ENCODE measurements at regions not wholly inside any gene's neighbourhood (a gene's known extent, or its start where the extent isn't known, plus 50 kb on each side); places are given as distances from the start of the nearest gene placed in this dataset.

- H3K79me2 ChIP-seq (ENCODE audit: insufficient read depth, low read depth, low read length) = no peaks in the 10 kb centered on the region
- intact Hi-C loops (cut with micrococcal nuclease; ENCODE audit: unreplicated experiment) = no loop called here
- no peaks in the 10 kb centered on the region for H4K20me1 ChIP-seq (ENCODE audit: insufficient read depth, low read length)
- H3K4me3 ChIP-seq (ENCODE audit: low read depth, low read length, poor library complexity, severe bottlenecking) = no peak overlapping the region
- H3K4me2 ChIP-seq (ENCODE audit: low read length) = no peak overlapping the region
- H3K27ac ChIP-seq (ENCODE audit: low read depth, low read length, poor library complexity, severe bottlenecking) = no peak overlapping the region
- no peaks in the 10 kb centered on the region for H3K9me2 ChIP-seq (ENCODE audit: insufficient read depth, low read length)
- no TSS peak for BruUV-seq (replicated peaks)
- no peaks in the 10 kb centered on the region for H3K9me3 ChIP-seq (ENCODE audit: low read length)
- CTCF ChIA-PET (ENCODE audit: unreplicated experiment) = no interaction called here
- TF ChIP-seq EZH2phosphoT487 (IDR thresholded peaks at IDR 0.05; ENCODE audit: borderline replicate concordance, low read depth, low read length) = no peak
- TF ChIP-seq CTCF (conservative IDR thresholded peaks at IDR 0.05; ENCODE audit: low read length) = no peak
- H3K4me1 ChIP-seq (ENCODE audit: insufficient read depth, low read length, poor library complexity, severe bottlenecking) = no peaks in the 10 kb centered on the region
- H2AFZ ChIP-seq (ENCODE audit: low read length) = no peak overlapping the region
- no peaks in the 10 kb centered on the region for H3K36me3 ChIP-seq (ENCODE audit: insufficient read depth, low read length)
- POLR2A ChIA-PET = no interaction called here
- DNase-seq (ENCODE audit: low spot score) = no peak
Observed at GRCh38 chr15:96767703-96768434, 437.4 kb downstream of the NR2F2 start.

GRCh38 chr15:96768435-96768789 is 437.9 kb downstream of the NR2F2 start:
- TF ChIP-seq CTCF (conservative IDR thresholded peaks at IDR 0.05; ENCODE audit: low read length) = no peak
- no peak for TF ChIP-seq EZH2phosphoT487 (IDR thresholded peaks at IDR 0.05; ENCODE audit: borderline replicate concordance, low read depth, low read length)
- POLR2A ChIA-PET = no interaction called here
- no peak for DNase-seq (ENCODE audit: low spot score)
- no TSS peak for BruUV-seq (replicated peaks)
- no peaks in the 10 kb centered on the region for H3K9me3 ChIP-seq (ENCODE audit: low read length)
- H3K4me1 ChIP-seq (ENCODE audit: insufficient read depth, low read length, poor library complexity, severe bottlenecking) = no peaks in the 10 kb centered on the region
- no peaks in the 10 kb centered on the region for H3K36me3 ChIP-seq (ENCODE audit: insufficient read depth, low read length)
- no peak overlapping the region for H3K27ac ChIP-seq (ENCODE audit: low read depth, low read length, poor library complexity, severe bottlenecking)
- CTCF ChIA-PET (ENCODE audit: unreplicated experiment) = no interaction called here
- no peaks in the 10 kb centered on the region for H4K20me1 ChIP-seq (ENCODE audit: insufficient read depth, low read length)
- intact Hi-C loops (cut with micrococcal nuclease; ENCODE audit: unreplicated experiment) = no loop called here
- no peaks in the 10 kb centered on the region for H3K9me2 ChIP-seq (ENCODE audit: insufficient read depth, low read length)
- no peak overlapping the region for H3K4me3 ChIP-seq (ENCODE audit: low read depth, low read length, poor library complexity, severe bottlenecking)
- no peak overlapping the region for H2AFZ ChIP-seq (ENCODE audit: low read length)
- H3K4me2 ChIP-seq (ENCODE audit: low read length) = no peak overlapping the region
- H3K79me2 ChIP-seq (ENCODE audit: insufficient read depth, low read depth, low read length) = no peaks in the 10 kb centered on the region

- CTCF ChIA-PET (ENCODE audit: unreplicated experiment) = no interaction called here
- POLR2A ChIA-PET = no interaction called here
- DNase-seq (ENCODE audit: low spot score) = no peak
- Histone ChIP-seq H2AFZ (ENCODE audit: low read length) (no peak overlapping the region), H4K20me1 (ENCODE audit: insufficient read depth, low read length) (no peaks in the 10 kb centered on the region), H3K4me2 (ENCODE audit: low read length) (no peak overlapping the region), H3K27ac (ENCODE audit: low read depth, low read length, poor library complexity, severe bottlenecking) (no peak overlapping the region), H3K79me2 (ENCODE audit: insufficient read depth, low read depth, low read length) (no peaks in the 10 kb centered on the region), H3K9me3 (ENCODE audit: low read length) (no peaks in the 10 kb centered on the region), H3K4me1 (ENCODE audit: insufficient read depth, low read length, poor library complexity, severe bottlenecking) (no peaks in the 10 kb centered on the region), H3K4me3 (ENCODE audit: low read depth, low read length, poor library complexity, severe bottlenecking) (no peak overlapping the region), H3K36me3 (ENCODE audit: insufficient read depth, low read length) (no peaks in the 10 kb centered on the region), H3K9me2 (ENCODE audit: insufficient read depth, low read length) (no peaks in the 10 kb centered on the region)
- BruUV-seq (replicated peaks) = no TSS peak
- intact Hi-C loops (cut with micrococcal nuclease; ENCODE audit: unreplicated experiment) = no loop called here
- TF ChIP-seq EZH2phosphoT487 (IDR thresholded peaks at IDR 0.05; ENCODE audit: borderline replicate concordance, low read depth, low read length) = no peak
Observed at GRCh38 chr15:96771035-96771434, 440.5 kb downstream of the NR2F2 start.
